SJCRH30 (cell line): ENCODE measurements at regions not wholly inside any gene's neighbourhood (a gene's known extent, or its start where the extent isn't known, plus 50 kb on each side); places are given as distances from the start of the nearest gene placed in this dataset.
"Not testable (repeated sequence)": the region's sequence is repeated elsewhere in the genome, so short reads cannot be mapped to it uniquely, and the experiment has no call there.

Experiments
- DNase-seq, 2 experiments: peaks; one replicate each; pipeline ENCODE4 v3.0.0-alpha.2; 2015 to 2020
- H3K27ac ChIP-seq: fragments of 250-450 bp; sonication (Bioruptor Pico); 2 replicates; pipeline ENCODE4 v1.5.1; 2020; ENCODE audit warnings: mild to moderate bottlenecking, moderate library complexity
- H3K27me3 ChIP-seq: fragments of 250-450 bp; sonication (Bioruptor Pico); 2 replicates; pipeline ENCODE4 v1.5.1; 2020; ENCODE audit warnings: mild to moderate bottlenecking, moderate library complexity
- H3K36me3 ChIP-seq: fragments of 250-450 bp; sonication (Bioruptor Pico); 2 replicates; pipeline ENCODE4 v1.5.1; 2020; ENCODE audit warnings: mild to moderate bottlenecking, moderate library complexity
- H3K4me1 ChIP-seq: fragments of 250-450 bp; sonication (Bioruptor Pico); 2 replicates; pipeline ENCODE4 v1.5.1; 2020; ENCODE audit warnings: mild to moderate bottlenecking, moderate library complexity
- H3K4me3 ChIP-seq: fragments of 250-450 bp; sonication (Bioruptor Pico); 2 replicates; pipeline ENCODE4 v1.5.1; 2020; ENCODE audit warnings: mild to moderate bottlenecking, moderate library complexity
- H3K9me3 ChIP-seq: fragments of 250-450 bp; sonication (Bioruptor Pico); replicated peaks from 2 replicates; pipeline ENCODE4 v1.5.1; 2020; ENCODE audit warnings: mild to moderate bottlenecking, moderate library complexity

DNA sequence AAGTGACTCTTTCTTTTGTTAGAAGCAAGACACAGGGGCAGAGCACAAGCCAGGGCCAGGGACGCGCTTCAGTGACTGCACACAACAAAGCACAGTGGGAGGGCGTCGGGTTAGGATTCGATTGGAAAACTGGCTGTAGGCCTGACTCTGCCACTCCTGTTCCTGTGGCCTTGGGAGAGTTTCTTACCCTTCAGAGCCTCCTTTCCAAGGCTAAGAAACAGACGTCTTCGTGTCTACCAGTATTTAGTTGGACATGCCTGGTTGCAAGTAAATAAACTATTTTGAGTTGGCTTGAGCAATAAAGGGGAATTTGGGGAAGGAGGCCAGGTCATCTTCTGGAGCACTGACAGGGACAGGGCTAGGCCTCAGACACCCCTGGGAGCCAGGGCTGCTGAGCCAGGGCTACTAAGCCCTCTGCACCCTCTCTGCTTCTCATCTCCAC is 549.1 kb downstream of the INSC start:
- no peaks in the 10 kb centered on the region for H3K4me1 ChIP-seq
- H3K27me3 ChIP-seq, result 0 out of 2 replicates have a peak, but pooled peaks cover 3% of the 10 kb centered on the region
- no peaks in the 10 kb centered on the region for H3K36me3 ChIP-seq
- no peak overlapping the region for H3K27ac ChIP-seq
- no peak for DNase-seq
- H3K9me3 ChIP-seq, result no peaks in the 10 kb centered on the region
- no peak overlapping the region for H3K4me3 ChIP-seq

- no peak for DNase-seq
- H3K27ac ChIP-seq, result no peak overlapping the region
Observed at GRCh38 chr11:15665368-15665871, 550.7 kb downstream of the INSC start.

DNA sequence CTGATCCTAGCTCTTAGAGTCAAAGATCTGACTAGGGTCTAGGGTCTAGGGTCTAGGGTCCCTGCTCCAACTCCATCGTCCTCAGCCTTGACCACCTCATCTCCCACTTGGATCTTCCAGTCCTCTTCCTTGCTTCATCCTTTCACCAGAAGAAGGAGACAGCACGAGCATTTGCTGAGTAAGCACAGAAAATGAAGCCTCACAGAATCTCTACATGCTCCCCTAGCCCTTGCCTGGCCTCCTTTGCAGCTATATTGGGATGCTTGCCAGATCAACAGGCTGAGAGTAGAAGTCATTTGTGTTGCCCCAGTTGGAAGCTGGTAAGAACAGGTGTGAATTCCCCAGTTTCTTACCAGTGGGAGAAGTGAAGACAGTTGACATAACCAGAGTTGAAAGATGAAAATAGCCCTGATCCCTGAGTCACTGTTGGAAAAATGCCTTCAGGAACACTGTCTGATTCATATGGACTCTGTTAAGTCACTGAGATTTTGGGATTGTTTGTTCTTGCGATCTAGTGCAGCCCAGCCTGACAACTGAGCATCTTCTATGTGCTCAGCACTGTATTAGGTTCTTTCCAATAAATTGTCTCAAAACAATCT is 552.5 kb downstream of the INSC start:
- Histone ChIP-seq H3K4me3 (no peak overlapping the region), H3K4me1 (no peaks in the 10 kb centered on the region), H3K27me3 (0 out of 2 replicates have a peak, but pooled peaks cover 7% of the 10 kb centered on the region), H3K27ac (no peak overlapping the region), H3K9me3 (no peaks in the 10 kb centered on the region), H3K36me3 (no peaks in the 10 kb centered on the region)
- DNase-seq, result no peak

More at GRCh38 chr11:15665368-15665871, 550.7 kb downstream of the INSC start:
- 0 out of 2 replicates have a peak, but pooled peaks cover 5% of the 10 kb centered on the region for H3K27me3 ChIP-seq
- H3K9me3 ChIP-seq, result no peaks in the 10 kb centered on the region
- H3K4me1 ChIP-seq, result no peaks in the 10 kb centered on the region
- H3K36me3 ChIP-seq, result no peaks in the 10 kb centered on the region
- H3K4me3 ChIP-seq, result no peak overlapping the region

GRCh38 chr11:15668718-15669117 is 554.0 kb downstream of the INSC start:
- H3K36me3 ChIP-seq, result no peaks in the 10 kb centered on the region
- no peak overlapping the region for H3K27ac ChIP-seq
- no peak overlapping the region for H3K4me3 ChIP-seq
- no peaks in the 10 kb centered on the region for H3K9me3 ChIP-seq
- no peaks in the 10 kb centered on the region for H3K4me1 ChIP-seq
- 0 out of 2 replicates have a peak, but pooled peaks cover 7% of the 10 kb centered on the region for H3K27me3 ChIP-seq
- no peak for DNase-seq

DNA sequence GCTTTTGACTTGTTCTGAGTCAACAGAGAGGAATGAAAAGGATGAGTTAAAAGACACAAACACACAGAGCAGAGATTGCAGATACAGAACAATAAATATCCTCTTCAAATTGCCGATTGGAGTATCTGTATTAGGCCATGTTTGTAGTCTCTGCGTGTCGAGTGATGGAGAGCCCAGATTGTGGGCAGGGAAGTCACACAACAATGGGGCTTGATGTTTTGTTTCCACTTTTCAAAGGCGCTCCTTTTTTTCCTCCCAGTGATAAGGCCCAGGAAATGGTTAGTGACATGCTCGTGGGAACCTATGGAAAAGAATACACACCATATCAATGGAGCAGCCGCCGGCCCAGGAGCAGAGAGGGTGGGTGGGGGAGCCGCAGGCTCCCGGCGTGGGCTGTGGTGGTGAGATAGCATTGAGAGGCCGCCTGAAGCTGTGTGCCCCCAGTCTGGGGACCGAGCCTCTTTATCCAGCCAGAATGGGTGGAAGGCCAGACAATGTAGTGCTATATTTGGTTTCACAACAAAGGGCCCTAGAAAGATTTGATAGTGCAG is 555.9 kb downstream of the INSC start:
- no peak overlapping the region for H3K4me3 ChIP-seq
- no peak overlapping the region for H3K27ac ChIP-seq
- no peaks in the 10 kb centered on the region for H3K36me3 ChIP-seq
- no peaks in the 10 kb centered on the region for H3K4me1 ChIP-seq
- H3K9me3 ChIP-seq, result no peaks in the 10 kb centered on the region
- no peak for DNase-seq
- H3K27me3 ChIP-seq, result 0 out of 2 replicates have a peak, but pooled peaks cover 7% of the 10 kb centered on the region

- Histone ChIP-seq H3K36me3 (no peaks in the 10 kb centered on the region), H3K27me3 (0 out of 2 replicates have a peak, but pooled peaks cover 7% of the 10 kb centered on the region), H3K4me1 (no peaks in the 10 kb centered on the region), H3K9me3 (no peaks in the 10 kb centered on the region), H3K27ac (no peak overlapping the region), H3K4me3 (no peak overlapping the region)
- DNase-seq, result no peak
Observed at GRCh38 chr11:15671216-15671615, 556.5 kb downstream of the INSC start.

DNA sequence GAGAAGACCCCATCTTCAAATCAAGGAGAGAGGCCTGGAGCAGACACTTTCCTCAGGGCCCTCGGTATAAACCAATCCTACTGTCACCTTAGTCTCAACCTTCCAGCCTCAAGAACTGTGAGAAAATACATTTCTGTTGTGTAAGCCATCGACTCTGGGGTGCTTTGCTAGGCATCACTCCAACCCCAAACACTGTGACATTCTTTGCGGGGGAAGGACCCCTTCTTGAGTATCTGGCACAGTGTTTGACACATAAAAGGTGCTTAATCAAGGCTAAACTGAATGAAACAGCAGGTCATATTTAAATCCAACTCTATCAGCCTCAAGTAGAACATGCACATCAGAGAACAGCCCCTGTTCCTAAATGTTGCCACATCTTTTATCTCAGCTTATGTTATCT is 558.1 kb downstream of the INSC start:
- Histone ChIP-seq H3K4me1 (no peaks in the 10 kb centered on the region), H3K9me3 (no peaks in the 10 kb centered on the region)
- no peak for DNase-seq

DNA sequence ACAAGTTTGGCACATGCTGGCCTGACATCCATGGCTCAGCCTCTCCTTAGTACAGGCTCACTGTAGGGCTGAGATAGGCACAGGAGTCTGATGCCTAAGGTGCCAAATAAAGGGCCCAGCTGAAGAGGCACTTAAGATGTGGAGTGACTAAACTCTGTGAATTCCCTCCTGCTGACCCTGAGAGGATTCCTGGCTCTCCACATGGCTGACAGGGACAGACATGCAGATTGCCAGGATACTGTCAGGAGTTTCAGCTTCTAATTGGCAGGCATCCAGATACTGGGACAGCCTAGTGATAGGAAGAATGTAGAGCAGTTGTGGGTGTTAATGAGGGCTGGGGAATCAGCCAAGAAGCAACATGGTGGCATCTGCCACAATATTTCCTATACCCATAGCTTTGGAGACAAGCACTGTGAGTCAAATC is 558.7 kb downstream of the INSC start:
- Histone ChIP-seq H3K36me3 (no peaks in the 10 kb centered on the region), H3K27me3 (0 out of 2 replicates have a peak, but pooled peaks cover 7% of the 10 kb centered on the region), H3K4me3 (no peak overlapping the region), H3K9me3 (no peaks in the 10 kb centered on the region), H3K4me1 (no peaks in the 10 kb centered on the region), H3K27ac (no peak overlapping the region)
- DNase-seq, result no peak

More for the DNA sequence above, 558.1 kb downstream of the INSC start:
- Histone ChIP-seq H3K27ac (no peak overlapping the region), H3K36me3 (no peaks in the 10 kb centered on the region), H3K27me3 (0 out of 2 replicates have a peak, but pooled peaks cover 7% of the 10 kb centered on the region), H3K4me3 (no peak overlapping the region)

DNA sequence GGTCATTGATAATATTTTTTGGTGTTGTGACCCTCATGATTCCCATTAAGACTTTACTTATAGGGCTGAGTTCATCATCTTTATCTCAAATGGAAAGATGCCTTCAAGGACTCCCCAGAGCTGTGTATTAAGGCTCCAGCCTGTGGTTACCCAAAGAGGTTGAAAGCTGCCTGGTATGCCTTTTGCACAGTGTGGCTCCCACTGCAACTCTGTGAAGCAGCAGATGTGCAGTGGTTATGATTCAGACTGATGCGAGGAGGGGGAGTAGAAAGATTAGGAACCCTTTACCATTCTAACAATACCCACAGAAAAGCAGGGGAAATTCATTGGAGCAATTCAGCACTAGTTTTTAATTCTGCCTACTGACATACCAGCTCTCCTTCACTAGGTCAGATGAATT is 560.0 kb downstream of the INSC start:
- no peak overlapping the region for H3K4me3 ChIP-seq
- no peak overlapping the region for H3K27ac ChIP-seq
- no peak for DNase-seq
- no peaks in the 10 kb centered on the region for H3K9me3 ChIP-seq
- no peaks in the 10 kb centered on the region for H3K36me3 ChIP-seq
- no peaks in the 10 kb centered on the region for H3K4me1 ChIP-seq
- 0 out of 2 replicates have a peak, but pooled peaks cover 7% of the 10 kb centered on the region for H3K27me3 ChIP-seq

DNA sequence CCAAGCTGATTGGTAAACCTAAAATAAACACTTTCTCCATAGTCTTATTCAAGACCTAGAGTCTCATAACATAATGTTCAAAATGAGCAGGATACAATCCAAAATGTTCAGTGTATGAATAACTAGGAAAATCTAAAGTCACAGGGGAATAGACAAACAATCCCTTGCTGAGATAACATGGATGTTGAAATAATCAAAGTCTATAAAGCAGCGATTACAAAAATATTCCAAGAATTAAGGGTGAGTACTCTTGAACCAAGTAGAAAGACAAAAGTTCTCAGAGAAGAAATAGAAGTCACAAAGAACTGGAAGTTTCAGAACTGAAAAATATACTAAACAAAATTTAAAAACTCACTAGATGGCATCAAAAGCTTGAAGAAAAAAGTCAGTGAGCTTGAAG is 561.0 kb downstream of the INSC start:
- Histone ChIP-seq H3K36me3 (no peaks in the 10 kb centered on the region), H3K4me3 (no peak overlapping the region), H3K4me1 (no peaks in the 10 kb centered on the region), H3K27me3 (no peaks in the 10 kb centered on the region), H3K27ac (no peak overlapping the region), H3K9me3 (no peaks in the 10 kb centered on the region)
- no peak for DNase-seq

GRCh38 chr11:15677181-15677580 is 562.5 kb downstream of the INSC start:
- Histone ChIP-seq H3K9me3 (no peaks in the 10 kb centered on the region), H3K27ac (no peak overlapping the region), H3K36me3 (no peaks in the 10 kb centered on the region)

DNA sequence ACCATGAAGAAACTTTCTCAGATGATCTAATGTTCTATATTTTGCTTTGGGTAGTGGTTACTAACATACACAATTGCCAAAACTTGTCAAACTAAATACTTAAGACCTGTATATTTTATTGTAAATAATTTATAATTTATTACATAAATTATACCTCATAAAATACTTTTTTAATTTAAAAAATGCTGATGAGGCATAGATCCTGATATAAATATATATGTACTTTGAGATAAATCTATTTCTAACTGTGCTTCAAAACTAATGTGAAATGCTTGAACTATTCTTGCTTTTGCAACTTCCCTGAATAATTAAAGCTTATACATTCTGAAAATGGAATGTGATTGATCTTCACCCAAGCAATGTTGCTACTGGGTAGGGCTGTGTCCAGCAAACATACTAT is 568.8 kb downstream of the INSC start:
- Histone ChIP-seq H3K27ac (no peak overlapping the region), H3K4me1 (peaks cover 6% of the 10 kb centered on the region), H3K4me3 (no peak overlapping the region), H3K36me3 (no peaks in the 10 kb centered on the region), H3K9me3 (no peaks in the 10 kb centered on the region), H3K27me3 (no peaks in the 10 kb centered on the region)
- DNase-seq, result no peak

More at GRCh38 chr11:15677181-15677580, 562.5 kb downstream of the INSC start:
- no peaks in the 10 kb centered on the region for H3K4me1 ChIP-seq
- no peak overlapping the region for H3K4me3 ChIP-seq
- no peak for DNase-seq
- H3K27me3 ChIP-seq, result no peaks in the 10 kb centered on the region

- no peaks in the 10 kb centered on the region for H3K27me3 ChIP-seq
- peaks cover 10% of the 10 kb centered on the region for H3K4me1 ChIP-seq
- H3K27ac ChIP-seq, result no peak overlapping the region
- DNase-seq, result no peak
- no peaks in the 10 kb centered on the region for H3K36me3 ChIP-seq
- no peaks in the 10 kb centered on the region for H3K9me3 ChIP-seq
- H3K4me3 ChIP-seq, result no peak overlapping the region
Observed at GRCh38 chr11:15685306-15685705, 570.6 kb downstream of the INSC start.

DNA sequence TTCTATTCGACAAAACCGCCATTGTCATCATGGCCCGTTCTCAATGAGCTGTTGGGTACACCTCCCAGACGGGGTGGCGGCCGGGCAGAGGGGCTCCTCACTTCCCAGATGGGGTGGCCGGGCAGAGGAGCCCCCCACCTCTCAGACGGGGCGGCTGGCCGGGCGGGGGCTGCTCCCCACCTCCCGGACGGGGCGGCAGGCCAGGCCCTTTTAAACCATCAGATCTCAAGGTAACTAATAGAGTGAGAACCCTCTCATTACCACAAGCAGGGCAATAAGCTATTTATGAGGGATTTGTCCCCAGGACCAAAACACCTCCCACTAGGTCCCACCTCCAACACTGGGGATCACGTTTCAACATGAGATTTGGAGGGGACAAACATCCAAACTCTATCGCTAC is 571.5 kb downstream of the INSC start:
- H3K9me3 ChIP-seq, DNase-seq: not testable (repeated sequence)

DNA sequence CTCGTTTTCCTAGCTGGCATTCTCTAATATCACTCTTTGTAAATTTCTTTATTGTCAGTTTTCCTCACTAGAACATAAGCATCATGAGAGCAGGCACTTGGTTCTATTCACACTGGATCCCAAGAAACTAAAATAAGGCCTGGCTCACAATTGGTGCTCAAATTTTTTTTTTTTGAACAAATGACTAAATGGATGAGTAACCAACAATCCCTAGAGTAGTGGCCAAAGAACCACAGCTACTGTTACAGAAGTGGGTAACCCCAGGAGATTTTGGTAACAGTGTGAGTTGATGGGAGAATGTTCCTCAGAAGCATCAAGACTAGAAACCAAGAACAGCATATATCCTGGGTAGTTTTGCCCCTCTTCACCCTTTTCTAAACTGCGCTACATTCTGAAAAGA is 572.6 kb downstream of the INSC start:
- DNase-seq, result no peak
- H3K27me3 ChIP-seq, result no peaks in the 10 kb centered on the region
- H3K27ac ChIP-seq, result no peak overlapping the region

More for the DNA sequence above, 571.5 kb downstream of the INSC start:
- not testable (repeated sequence) for H3K27me3 ChIP-seq, H3K4me1 ChIP-seq, H3K27ac ChIP-seq, H3K36me3 ChIP-seq, H3K4me3 ChIP-seq

More for the DNA sequence above, 572.6 kb downstream of the INSC start:
- no peak overlapping the region for H3K4me3 ChIP-seq
- no peaks in the 10 kb centered on the region for H3K36me3 ChIP-seq
- peaks cover 10% of the 10 kb centered on the region for H3K4me1 ChIP-seq
- no peaks in the 10 kb centered on the region for H3K9me3 ChIP-seq
